AG09309 (cell line): ENCODE measurements at regions not wholly inside any gene's neighbourhood (a gene's known extent, or its start where the extent isn't known, plus 50 kb on each side); places are given as distances from the start of the nearest gene placed in this dataset.

Experiments
- DNase-seq: peaks from one replicate; pipeline ENCODE4 v3.0.0-alpha.2; 2010; ENCODE audit warnings: low read depth
- H3K4me3 ChIP-seq: 2 replicates; pipeline ENCODE4 v1.5.1; 2011; ENCODE audit warnings: mild to moderate bottlenecking, low read depth, low read length, moderate library complexity; ENCODE audit not compliant: control insufficient read depth
- CTCF ChIP-seq: IDR thresholded peaks from 2 replicates; pipeline ENCODE4 v1.5.1; 2011; ENCODE audit warnings: mild to moderate bottlenecking, low read depth, low read length, inconsistent platforms; ENCODE audit not compliant: insufficient read depth, control insufficient read depth; ENCODE audit errors: missing control alignments

- no peak for DNase-seq
- no peak overlapping the region for H3K4me3 ChIP-seq
- no peak for TF ChIP-seq CTCF
Observed at GRCh38 chr11:91365986-91366585, 858.5 kb upstream of the FAT3 start.

- TF ChIP-seq CTCF, result no peak
- H3K4me3 ChIP-seq, result no peak overlapping the region
- no peak for DNase-seq
Observed at GRCh38 chr11:91350931-91351330, 873.7 kb upstream of the FAT3 start.

GRCh38 chr11:91326751-91327150, 897.9 kb upstream of the FAT3 start:
- TF ChIP-seq CTCF, result no peak
- no peak overlapping the region for H3K4me3 ChIP-seq
- no peak for DNase-seq

- no peak for TF ChIP-seq CTCF
- DNase-seq, result no peak
- no peak overlapping the region for H3K4me3 ChIP-seq
Observed at GRCh38 chr11:91326280-91326679, 898.3 kb upstream of the FAT3 start.

GRCh38 chr11:91314521-91314920, 910.1 kb upstream of the FAT3 start:
- no peak for DNase-seq
- H3K4me3 ChIP-seq, result no peak overlapping the region
- TF ChIP-seq CTCF, result no peak

GRCh38 chr11:91312541-91312940, 912.1 kb upstream of the FAT3 start:
- TF ChIP-seq CTCF, result no peak
- DNase-seq, result no peak
- H3K4me3 ChIP-seq, result no peak overlapping the region

GRCh38 chr11:91310085-91310484, 914.5 kb upstream of the FAT3 start:
- no peak overlapping the region for H3K4me3 ChIP-seq
- TF ChIP-seq CTCF, result no peak
- no peak for DNase-seq
